Astrocyte (in vitro differentiated cells and primary cell): ENCODE measurements at regions not wholly inside any gene's neighbourhood (a gene's known extent, or its start where the extent isn't known, plus 50 kb on each side); places are given as distances from the start of the nearest gene placed in this dataset.

Source experiments
- CTCF ChIP-seq: IDR thresholded peaks from 2 replicates; pipeline ENCODE4 v1.5.1; 2011; ENCODE audit warnings: low read depth, mild to moderate bottlenecking, inconsistent platforms, low read length, moderate library complexity; ENCODE audit not compliant: insufficient read depth
- EZH2 ChIP-seq: IDR thresholded peaks from 2 replicates; pipeline ENCODE4 v1.6.1; 2012; ENCODE audit warnings: mild to moderate bottlenecking, low read length, inconsistent platforms; ENCODE audit not compliant: insufficient read depth

GRCh38 chr13:80195649-80196048 lies 145.3 kb downstream of the SPRY2 start:
- TF ChIP-seq CTCF (no peak), EZH2 (no peak)
